Suppressor macrophage treated with lipopolysaccharide for 4 hours (primary cell): ENCODE measurements at regions not wholly inside any gene's neighbourhood (a gene's known extent, or its start where the extent isn't known, plus 50 kb on each side); places are given as distances from the start of the nearest gene placed in this dataset.
A peak's percentile ranks its signal among the peaks of the same experiment; 100 is the strongest.

Source experiments
- DNase-seq: peaks from one replicate; pipeline ENCODE4 v3.0.0-alpha.2; 2020

- no peak for DNase-seq
These were observed 360.6 kb upstream of the MEF2C start for GRCh38 chr5:89243611-89244010.

GRCh38 chr5:89241186-89241585, 358.2 kb upstream of the MEF2C start:
- no peak for DNase-seq

- no peak for DNase-seq
These were observed 353.9 kb upstream of the MEF2C start for GRCh38 chr5:89236900-89237299.

- DNase-seq, result no peak
These were observed 350.5 kb upstream of the MEF2C start for GRCh38 chr5:89233462-89233861.

GRCh38 chr5:89232139-89232603, 349.2 kb upstream of the MEF2C start:
- peak; percentile 61 for DNase-seq

- DNase-seq, result no peak
These were observed 347.2 kb upstream of the MEF2C start for GRCh38 chr5:89230178-89230577.

GRCh38 chr5:89229331-89230070, 346.5 kb upstream of the MEF2C start:
- DNase-seq, result no peak

- DNase-seq, result no peak
These were observed 345.4 kb upstream of the MEF2C start for GRCh38 chr5:89228355-89228754.

GRCh38 chr5:89218364-89218763, 335.4 kb upstream of the MEF2C start:
- DNase-seq, result no peak

GRCh38 chr5:89216606-89217005, 333.6 kb upstream of the MEF2C start:
- DNase-seq, result no peak

- no peak for DNase-seq
These were observed 330.6 kb upstream of the MEF2C start for GRCh38 chr5:89213573-89213972.

- no peak for DNase-seq
These were observed 328.9 kb upstream of the MEF2C start for GRCh38 chr5:89211836-89212235.

GRCh38 chr5:89208811-89209210, 325.8 kb upstream of the MEF2C start:
- DNase-seq, result no peak

- no peak for DNase-seq
These were observed 325.4 kb upstream of the MEF2C start for GRCh38 chr5:89208392-89208791.

- DNase-seq, result no peak
These were observed 321.8 kb upstream of the MEF2C start for GRCh38 chr5:89204756-89205155.

- DNase-seq, result no peak
These were observed 320.6 kb upstream of the MEF2C start for GRCh38 chr5:89203611-89204010.

GRCh38 chr5:89200899-89201298, 317.9 kb upstream of the MEF2C start:
- no peak for DNase-seq

- DNase-seq, result no peak
These were observed 316.3 kb upstream of the MEF2C start for GRCh38 chr5:89199306-89199705.

GRCh38 chr5:89191374-89191773, 308.4 kb upstream of the MEF2C start:
- DNase-seq, result no peak

- DNase-seq, result no peak
These were observed 307.7 kb upstream of the MEF2C start for GRCh38 chr5:89190515-89191265.

GRCh38 chr5:89187883-89188465, 305.0 kb upstream of the MEF2C start:
- DNase-seq, result no peak

- DNase-seq, result no peak
These were observed 304.3 kb upstream of the MEF2C start for GRCh38 chr5:89187268-89187667.

GRCh38 chr5:89181546-89181945, 298.6 kb upstream of the MEF2C start:
- no peak for DNase-seq

- DNase-seq, result no peak
These were observed 296.7 kb upstream of the MEF2C start for GRCh38 chr5:89179731-89180130.
